ENCODE measurements at regions not wholly inside any gene's neighbourhood (a gene's known extent, or its start where the extent isn't known, plus 50 kb on each side); places are given as distances from the start of the nearest gene placed in this dataset.

GRCh38 chr18:75635096-75635495 is 207.6 kb upstream of the SMIM21 start:
- TF ChIP-seq EZH2phosphoT487 (conservative IDR thresholded peaks at IDR 0.05; ENCODE audit: low read length) (no peak), CTCF (IDR thresholded peaks at IDR 0.05; ENCODE audit: insufficient read depth, low read length, poor library complexity, severe bottlenecking) (no peak)
